Testis (tissue), 2 donors: ENCODE measurements at regions not wholly inside any gene's neighbourhood (a gene's known extent, or its start where the extent isn't known, plus 50 kb on each side); places are given as distances from the start of the nearest gene placed in this dataset.

Experiments
- CTCF ChIP-seq, 3 experiments: fragments of 450-650 bp in 2 of 3; fragments of 200-600 bp in 1 of 3; sonication (generic) in 1 of 3; IDR thresholded peaks; one replicate each; pipeline ENCODE4 v1.5.1; 2016 to 2019; ENCODE audit warnings: antibody characterized with exemption in 3 of 3, mild to moderate bottlenecking in 2 of 3, moderate library complexity in 1 of 3
- POLR2A ChIP-seq: fragments of 450-650 bp; IDR thresholded peaks from one replicate; pipeline ENCODE4 v1.6.1; 2017; ENCODE audit warnings: antibody characterized with exemption, mild to moderate bottlenecking, moderate library complexity

- TF ChIP-seq POLR2A (no peak), CTCF (IDR thresholded peaks at IDR 0.05) (no peak)
These were observed 480.6 kb downstream of the ATP23 start for GRCh38 chr12:58421990-58422389.
